Uterus (tissue), 3 donors: ENCODE measurements at regions not wholly inside any gene's neighbourhood (a gene's known extent, or its start where the extent isn't known, plus 50 kb on each side); places are given as distances from the start of the nearest gene placed in this dataset.

Experiments used
- DNase-seq, 2 donors: peaks; one replicate each; pipeline ENCODE4 v3.0.0-alpha.2; 2019 to 2020
- H3K27ac ChIP-seq, 2 donors: fragments of 200-600 bp; sonication (generic); 1 replicate in 1 of 2; 2 replicates in 1 of 2; pipeline ENCODE4 v1.5.1; 2016 to 2018
- H3K27me3 ChIP-seq, 2 donors: fragments of 200-600 bp; sonication (generic); one replicate each; pipeline ENCODE4 v1.5.1; 2018 to 2019; ENCODE audit warnings: control low read depth in 1 of 2
- H3K36me3 ChIP-seq, 2 donors: fragments of 200-600 bp; sonication (generic); one replicate each; pipeline ENCODE4 v1.5.1; 2019; ENCODE audit warnings: control low read depth in 1 of 2
- H3K4me1 ChIP-seq, 2 donors: fragments of 200-600 bp; sonication (generic); one replicate each; pipeline ENCODE4 v1.5.1; 2018 to 2019; ENCODE audit warnings: control low read depth in 1 of 2
- H3K4me3 ChIP-seq, 2 donors: fragments of 200-600 bp; sonication (generic); 1 replicate in 1 of 2; 2 replicates in 1 of 2; pipeline ENCODE4 v1.5.1; 2018 to 2019; ENCODE audit warnings: mild to moderate bottlenecking in 1 of 2
- H3K9me3 ChIP-seq, 2 donors: fragments of 200-600 bp; sonication (generic); one replicate each; pipeline ENCODE4 v1.5.1; 2019; ENCODE audit warnings: control low read depth in 1 of 2
- POLR2A ChIP-seq, 2 donors: fragments of 450-650 bp; IDR thresholded peaks; one replicate each; pipeline ENCODE4 v1.6.1; 2016; ENCODE audit warnings: antibody characterized with exemption in 2 of 2, mild to moderate bottlenecking in 1 of 2, moderate library complexity in 1 of 2
- intact Hi-C: fragments of 100-400 bp; cut with DNase I; formaldehyde crosslinking; loops from one replicate; pipeline ENCODE4 v1.15.1; 2023; ENCODE audit warnings: low total_unique reads
- TF ChIP-seq, protein P1 (sequence below), 4 experiments: fragments of 200-600 bp in 2 of 4; fragments of 450-650 bp in 2 of 4; sonication (generic) in 2 of 4; IDR thresholded peaks; one replicate each; pipeline ENCODE4 v1.5.1; 2016 to 2019; ENCODE audit warnings: antibody characterized with exemption in 4 of 4, mild to moderate bottlenecking in 2 of 4, moderate library complexity in 1 of 4
- donor health status: DM: yes; HTN: yes; CAD: no.

- no peak for DNase-seq
- no peak overlapping the region for H3K27ac ChIP-seq
- H3K9me3 ChIP-seq: no peaks in the 10 kb centered on the region
- no peak overlapping the region for H3K4me3 ChIP-seq
- H3K36me3 ChIP-seq: no peaks in the 10 kb centered on the region
- no peaks in the 10 kb centered on the region for H3K27me3 ChIP-seq
- intact Hi-C loops: no loop called here
- TF ChIP-seq, protein P1, sequence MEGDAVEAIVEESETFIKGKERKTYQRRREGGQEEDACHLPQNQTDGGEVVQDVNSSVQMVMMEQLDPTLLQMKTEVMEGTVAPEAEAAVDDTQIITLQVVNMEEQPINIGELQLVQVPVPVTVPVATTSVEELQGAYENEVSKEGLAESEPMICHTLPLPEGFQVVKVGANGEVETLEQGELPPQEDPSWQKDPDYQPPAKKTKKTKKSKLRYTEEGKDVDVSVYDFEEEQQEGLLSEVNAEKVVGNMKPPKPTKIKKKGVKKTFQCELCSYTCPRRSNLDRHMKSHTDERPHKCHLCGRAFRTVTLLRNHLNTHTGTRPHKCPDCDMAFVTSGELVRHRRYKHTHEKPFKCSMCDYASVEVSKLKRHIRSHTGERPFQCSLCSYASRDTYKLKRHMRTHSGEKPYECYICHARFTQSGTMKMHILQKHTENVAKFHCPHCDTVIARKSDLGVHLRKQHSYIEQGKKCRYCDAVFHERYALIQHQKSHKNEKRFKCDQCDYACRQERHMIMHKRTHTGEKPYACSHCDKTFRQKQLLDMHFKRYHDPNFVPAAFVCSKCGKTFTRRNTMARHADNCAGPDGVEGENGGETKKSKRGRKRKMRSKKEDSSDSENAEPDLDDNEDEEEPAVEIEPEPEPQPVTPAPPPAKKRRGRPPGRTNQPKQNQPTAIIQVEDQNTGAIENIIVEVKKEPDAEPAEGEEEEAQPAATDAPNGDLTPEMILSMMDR (IDR thresholded peaks at IDR 0.05): no peak
- no peak for TF ChIP-seq POLR2A (IDR thresholded peaks at IDR 0.05)
- no peaks in the 10 kb centered on the region for H3K4me1 ChIP-seq
These were observed 672.2 kb downstream of the CPS1 start for GRCh38 chr2:211228559-211228958.

- no peaks in the 10 kb centered on the region for H3K36me3 ChIP-seq
- DNase-seq: no peak
- TF ChIP-seq, protein P1 (IDR thresholded peaks at IDR 0.05): no peak
- H3K4me1 ChIP-seq: no peaks in the 10 kb centered on the region
- intact Hi-C loops: no loop called here
- H3K9me3 ChIP-seq: no peaks in the 10 kb centered on the region
- H3K27ac ChIP-seq: no peak overlapping the region
- H3K27me3 ChIP-seq: no peaks in the 10 kb centered on the region
- no peak overlapping the region for H3K4me3 ChIP-seq
These were observed 681.3 kb downstream of the CPS1 start for GRCh38 chr2:211237586-211238275.

GRCh38 chr2:211241891-211242290 lies 685.5 kb downstream of the CPS1 start:
- TF ChIP-seq, protein P1 (IDR thresholded peaks at IDR 0.05): no peak
- no peak for TF ChIP-seq POLR2A (IDR thresholded peaks at IDR 0.05)
- H3K27ac ChIP-seq: no peak overlapping the region
- DNase-seq: no peak
- H3K4me3 ChIP-seq: no peak overlapping the region
- H3K9me3 ChIP-seq: no peaks in the 10 kb centered on the region
- no peaks in the 10 kb centered on the region for H3K4me1 ChIP-seq
- no peaks in the 10 kb centered on the region for H3K27me3 ChIP-seq
- H3K36me3 ChIP-seq: no peaks in the 10 kb centered on the region
- intact Hi-C loops: no loop called here

- H3K9me3 ChIP-seq: no peaks in the 10 kb centered on the region
- no peak overlapping the region for H3K27ac ChIP-seq
- H3K36me3 ChIP-seq: no peaks in the 10 kb centered on the region
- intact Hi-C loops: no loop called here
- no peak for TF ChIP-seq POLR2A (IDR thresholded peaks at IDR 0.05)
- TF ChIP-seq, protein P1 (IDR thresholded peaks at IDR 0.05): no peak
- no peak for DNase-seq
- no peak overlapping the region for H3K4me3 ChIP-seq
- no peaks in the 10 kb centered on the region for H3K4me1 ChIP-seq
- H3K27me3 ChIP-seq: no peaks in the 10 kb centered on the region
These were observed 691.4 kb downstream of the CPS1 start for GRCh38 chr2:211247751-211248150.

DNA sequence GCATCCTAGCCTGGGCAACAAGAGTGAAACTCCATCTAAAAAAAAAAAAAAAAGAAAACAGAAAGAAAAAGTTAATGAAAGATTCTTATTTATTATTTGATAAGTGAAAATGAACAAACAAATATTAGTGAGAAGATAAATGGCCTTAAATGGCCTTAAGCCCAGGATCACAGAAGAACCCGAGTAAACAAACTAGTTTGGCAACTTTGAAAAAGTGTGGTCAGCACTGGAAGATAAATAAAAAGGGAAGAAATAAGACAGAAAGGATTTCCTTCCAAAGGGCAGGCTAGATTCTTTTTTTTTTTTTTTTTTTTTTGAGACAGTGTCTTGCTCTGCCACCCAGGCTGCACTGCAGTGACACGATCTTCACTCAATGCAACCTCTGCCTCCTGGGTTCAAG lies 692.4 kb downstream of the CPS1 start:
- intact Hi-C loops: no loop called here
- no peaks in the 10 kb centered on the region for H3K9me3 ChIP-seq
- no peaks in the 10 kb centered on the region for H3K27me3 ChIP-seq
- H3K4me3 ChIP-seq: no peak overlapping the region
- H3K27ac ChIP-seq: no peak overlapping the region
- no peaks in the 10 kb centered on the region for H3K36me3 ChIP-seq
- DNase-seq: no peak
- TF ChIP-seq POLR2A (IDR thresholded peaks at IDR 0.05): no peak
- TF ChIP-seq, protein P1 (IDR thresholded peaks at IDR 0.05): no peak
- H3K4me1 ChIP-seq: no peaks in the 10 kb centered on the region
